B cell (primary cell): ENCODE measurements at regions not wholly inside any gene's neighbourhood (a gene's known extent, or its start where the extent isn't known, plus 50 kb on each side); places are given as distances from the start of the nearest gene placed in this dataset.

Experiments used
- EZH2 ChIP-seq: IDR thresholded peaks from 2 replicates; pipeline ENCODE4 v1.6.1; 2012; ENCODE audit warnings: borderline replicate concordance, low read depth, mild to moderate bottlenecking, moderate library complexity, low read length; ENCODE audit not compliant: insufficient read depth, poor library complexity, severe bottlenecking
- TF ChIP-seq, protein P1 (sequence below): fragments of 200-600 bp; IDR thresholded peaks from one replicate; pipeline ENCODE4 v1.8.0; 2022; ENCODE audit warnings: antibody characterized with exemption, mild to moderate bottlenecking

DNA sequence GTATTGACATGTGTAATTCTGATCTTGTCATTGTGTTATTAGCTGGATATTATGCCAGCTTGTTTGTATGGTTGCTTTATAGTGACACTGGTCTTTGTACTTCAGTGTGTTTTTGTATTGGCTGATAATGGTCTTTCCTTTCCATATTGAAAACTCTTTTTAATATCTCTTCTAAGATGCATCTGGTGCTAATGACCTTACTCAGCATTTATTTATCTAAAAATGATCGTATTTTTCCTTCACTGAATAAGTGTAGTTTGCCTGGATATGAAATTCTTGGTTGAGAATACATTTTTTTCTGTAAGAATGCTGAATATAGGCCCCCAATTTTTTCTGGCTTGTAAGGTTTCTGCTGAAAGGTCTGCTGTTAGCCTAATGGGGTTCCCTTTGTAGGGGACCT lies 465.5 kb upstream of the TMPRSS15 start:
- TF ChIP-seq, protein P1, sequence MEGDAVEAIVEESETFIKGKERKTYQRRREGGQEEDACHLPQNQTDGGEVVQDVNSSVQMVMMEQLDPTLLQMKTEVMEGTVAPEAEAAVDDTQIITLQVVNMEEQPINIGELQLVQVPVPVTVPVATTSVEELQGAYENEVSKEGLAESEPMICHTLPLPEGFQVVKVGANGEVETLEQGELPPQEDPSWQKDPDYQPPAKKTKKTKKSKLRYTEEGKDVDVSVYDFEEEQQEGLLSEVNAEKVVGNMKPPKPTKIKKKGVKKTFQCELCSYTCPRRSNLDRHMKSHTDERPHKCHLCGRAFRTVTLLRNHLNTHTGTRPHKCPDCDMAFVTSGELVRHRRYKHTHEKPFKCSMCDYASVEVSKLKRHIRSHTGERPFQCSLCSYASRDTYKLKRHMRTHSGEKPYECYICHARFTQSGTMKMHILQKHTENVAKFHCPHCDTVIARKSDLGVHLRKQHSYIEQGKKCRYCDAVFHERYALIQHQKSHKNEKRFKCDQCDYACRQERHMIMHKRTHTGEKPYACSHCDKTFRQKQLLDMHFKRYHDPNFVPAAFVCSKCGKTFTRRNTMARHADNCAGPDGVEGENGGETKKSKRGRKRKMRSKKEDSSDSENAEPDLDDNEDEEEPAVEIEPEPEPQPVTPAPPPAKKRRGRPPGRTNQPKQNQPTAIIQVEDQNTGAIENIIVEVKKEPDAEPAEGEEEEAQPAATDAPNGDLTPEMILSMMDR, result no peak
- no peak for TF ChIP-seq EZH2
